Colonic mucosa (tissue), 4 donors: ENCODE measurements at regions not wholly inside any gene's neighbourhood (a gene's known extent, or its start where the extent isn't known, plus 50 kb on each side); places are given as distances from the start of the nearest gene placed in this dataset.
"Not testable (repeated sequence)": the region's sequence is repeated elsewhere in the genome, so short reads cannot be mapped to it uniquely, and the experiment has no call there.

Experiments used
- DNase-seq: peaks from one replicate; pipeline ENCODE4 v3.0.0-alpha.2; 2020
- H3K27ac ChIP-seq: fragments of 200-600 bp; one replicate; pipeline ENCODE4 v1.8.0; 2021
- H3K27me3 ChIP-seq: fragments of 200-600 bp; one replicate; pipeline ENCODE4 v1.8.0; 2021
- H3K36me3 ChIP-seq: fragments of 200-600 bp; one replicate; pipeline ENCODE4 v1.8.0; 2021
- H3K4me1 ChIP-seq: fragments of 200-600 bp; one replicate; pipeline ENCODE4 v1.8.0; 2021; ENCODE audit warnings: mild to moderate bottlenecking
- H3K4me3 ChIP-seq: fragments of 200-600 bp; one replicate; pipeline ENCODE4 v1.8.0; 2021
- H3K9ac ChIP-seq, 2 donors: one replicate each; pipeline ENCODE4 v1.7.0; 2013; ENCODE audit warnings: control low read depth in 2 of 2, low read depth in 2 of 2, low read length in 2 of 2
- H3K9me3 ChIP-seq: fragments of 200-600 bp; one replicate; pipeline ENCODE4 v1.8.0; 2021
- CTCF ChIP-seq: fragments of 200-600 bp; IDR thresholded peaks from one replicate; pipeline ENCODE4 v1.8.0; 2022; ENCODE audit warnings: antibody characterized with exemption, mild to moderate bottlenecking
- intact Hi-C: fragments of 100-400 bp; cut with DNase I; formaldehyde crosslinking; loops from one replicate; pipeline ENCODE4 v1.14.1; 2022
- donor health status: healthy.
- donor health status: DM: no; HTN: no; CAD: no.
- donor health status: DM: no; HTN: no; CAD: no.

- TF ChIP-seq CTCF = no peak
- H3K4me3 ChIP-seq = no peak overlapping the region
- no peak for DNase-seq
- intact Hi-C loops = no loop called here
- H3K36me3 ChIP-seq = no peaks in the 10 kb centered on the region
- no peaks in the 10 kb centered on the region for H3K27me3 ChIP-seq
- no peaks in the 10 kb centered on the region for H3K4me1 ChIP-seq
- H3K27ac ChIP-seq = no peak overlapping the region
- no peak overlapping the region for H3K9ac ChIP-seq
- no peaks in the 10 kb centered on the region for H3K9me3 ChIP-seq
These were observed 1210.2 kb upstream of the ATXN8OS start for GRCh38 chr13:68897331-68897928.

- Histone ChIP-seq H3K27ac (no peak overlapping the region), H3K9ac (no peak overlapping the region), H3K27me3 (no peaks in the 10 kb centered on the region), H3K4me3 (no peak overlapping the region), H3K9me3 (no peaks in the 10 kb centered on the region), H3K4me1 (no peaks in the 10 kb centered on the region), H3K36me3 (no peaks in the 10 kb centered on the region)
- intact Hi-C loops = no loop called here
- no peak for DNase-seq
- no peak for TF ChIP-seq CTCF
These were observed 1211.9 kb upstream of the ATXN8OS start for GRCh38 chr13:68895696-68896095.

GRCh38 chr13:68893721-68894120, 1213.9 kb upstream of the ATXN8OS start:
- H3K36me3 ChIP-seq, H3K9ac ChIP-seq, H3K9me3 ChIP-seq, DNase-seq, intact Hi-C loops, H3K4me3 ChIP-seq, H3K27me3 ChIP-seq, H3K4me1 ChIP-seq, H3K27ac ChIP-seq: not testable (repeated sequence)

- H3K27me3 ChIP-seq, H3K27ac ChIP-seq, H3K9ac ChIP-seq, intact Hi-C loops, H3K36me3 ChIP-seq, H3K4me3 ChIP-seq, H3K4me1 ChIP-seq, H3K9me3 ChIP-seq, DNase-seq: not testable (repeated sequence)
These were observed 1215.0 kb upstream of the ATXN8OS start for GRCh38 chr13:68892596-68892995.

GRCh38 chr13:68890101-68890500, 1217.5 kb upstream of the ATXN8OS start:
- H3K36me3 ChIP-seq, H3K27ac ChIP-seq, DNase-seq, H3K9me3 ChIP-seq, intact Hi-C loops, H3K27me3 ChIP-seq, H3K4me3 ChIP-seq, H3K9ac ChIP-seq, H3K4me1 ChIP-seq: not testable (repeated sequence)

- no peak for DNase-seq
- no peak overlapping the region for H3K27ac ChIP-seq
- no peak overlapping the region for H3K4me3 ChIP-seq
- no peak overlapping the region for H3K9ac ChIP-seq
- H3K9me3 ChIP-seq = no peaks in the 10 kb centered on the region
- intact Hi-C loops = no loop called here
- no peak for TF ChIP-seq CTCF
- H3K4me1 ChIP-seq = no peaks in the 10 kb centered on the region
- H3K27me3 ChIP-seq = no peaks in the 10 kb centered on the region
- no peaks in the 10 kb centered on the region for H3K36me3 ChIP-seq
These were observed 1218.8 kb upstream of the ATXN8OS start for GRCh38 chr13:68888832-68889231.

- H3K9me3 ChIP-seq = no peaks in the 10 kb centered on the region
- H3K27me3 ChIP-seq = no peaks in the 10 kb centered on the region
- intact Hi-C loops = no loop called here
- no peak overlapping the region for H3K4me3 ChIP-seq
- TF ChIP-seq CTCF = no peak
- no peaks in the 10 kb centered on the region for H3K36me3 ChIP-seq
- H3K9ac ChIP-seq = no peak overlapping the region
- DNase-seq = no peak
- no peaks in the 10 kb centered on the region for H3K4me1 ChIP-seq
- no peak overlapping the region for H3K27ac ChIP-seq
These were observed 1235.3 kb upstream of the ATXN8OS start for GRCh38 chr13:68872338-68872737.
